Thyroid gland (tissue), 4 donors: ENCODE measurements at regions not wholly inside any gene's neighbourhood (a gene's known extent, or its start where the extent isn't known, plus 50 kb on each side); places are given as distances from the start of the nearest gene placed in this dataset.

Source experiments
- DNase-seq, 2 donors: peaks; one replicate each; pipeline ENCODE4 v3.0.0-alpha.2; 2019
- H3K27ac ChIP-seq, 3 donors: fragments of 200-600 bp; sonication (generic); 1 replicate in 2 of 3; 2 replicates in 1 of 3; pipeline ENCODE4 v1.5.1; 2016 to 2019; ENCODE audit warnings: mild to moderate bottlenecking in 1 of 3, moderate library complexity in 1 of 3
- H3K27me3 ChIP-seq: fragments of 200-600 bp; sonication (generic); one replicate; pipeline ENCODE4 v1.5.1; 2019
- H3K36me3 ChIP-seq, 2 donors: fragments of 200-600 bp; sonication (generic); one replicate each; pipeline ENCODE4 v1.5.1; 2016 to 2019
- H3K4me1 ChIP-seq, 2 donors: fragments of 200-600 bp; sonication (generic); one replicate each; pipeline ENCODE4 v1.5.1; 2017 to 2019
- H3K4me3 ChIP-seq, 3 donors: fragments of 200-600 bp; sonication (generic); replicated peaks in 1 of 3; 1 replicate in 2 of 3; 2 replicates in 1 of 3; pipeline ENCODE4 v1.5.1; 2016; ENCODE audit warnings: mild to moderate bottlenecking in 1 of 3
- H3K9me3 ChIP-seq: fragments of 200-600 bp; sonication (generic); one replicate; pipeline ENCODE4 v1.5.1; 2017
- POLR2A ChIP-seq, 2 donors: fragments of 450-650 bp; IDR thresholded peaks; one replicate each; pipeline ENCODE4 v1.6.1; 2017; ENCODE audit warnings: antibody characterized with exemption in 2 of 2, mild to moderate bottlenecking in 2 of 2, moderate library complexity in 1 of 2
- WGBS, 2 donors: methylation state at CpG; one replicate each; pipeline ENCODE4 v1.1.5; 2017; 5-methylcytosine and 5-hydroxymethylcytosine counted together
- intact Hi-C: fragments of 100-400 bp; cut with DNase I; formaldehyde crosslinking; loops from one replicate; pipeline ENCODE4 v1.15.1; 2023
- TF ChIP-seq, protein P1 (sequence below), 6 experiments: fragments of 200-600 bp in 3 of 6; fragments of 450-650 bp in 3 of 6; sonication (generic) in 3 of 6; IDR thresholded peaks; one replicate each; pipeline ENCODE4 v1.5.1; 2016 to 2019; ENCODE audit warnings: antibody characterized with exemption in 6 of 6, mild to moderate bottlenecking in 2 of 6, inconsistent platforms in 1 of 6, moderate library complexity in 1 of 6

DNA sequence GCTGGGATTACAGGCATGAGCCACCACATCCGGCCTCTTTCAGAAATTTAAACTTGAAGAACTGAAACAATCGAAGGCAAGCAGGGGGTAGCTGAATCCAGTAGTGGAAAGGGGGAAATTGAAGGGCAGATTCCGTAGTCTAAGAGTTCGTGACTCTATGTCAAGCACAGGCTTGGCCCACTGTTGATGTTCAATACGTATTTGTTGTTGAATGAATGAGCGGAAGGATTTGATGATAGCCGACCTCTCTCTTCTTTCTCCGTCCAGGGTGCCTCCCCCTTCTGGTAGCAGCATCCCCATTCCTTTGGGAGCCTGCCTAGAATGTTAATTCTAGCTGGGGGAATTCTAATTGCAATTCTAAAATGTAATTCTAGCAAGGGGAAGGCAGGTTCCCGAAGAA lies 59.8 kb upstream of the MED13L start:
- Histone ChIP-seq H3K27me3 (no peaks in the 10 kb centered on the region), H3K4me3 (no peak overlapping the region), H3K36me3 (no peaks in the 10 kb centered on the region), H3K4me1 (peaks cover 4 to 11% of the 10 kb centered on the region in 2 donors), H3K9me3 (no peaks in the 10 kb centered on the region), H3K27ac (no peak overlapping the region)
- intact Hi-C loops, result no loop called here
- no peak for DNase-seq
- WGBS, 2 donors, result 88 to 92% methylated on average over 9 of the region's 9 CpGs
- TF ChIP-seq POLR2A (IDR thresholded peaks at IDR 0.05), result no peak
- TF ChIP-seq, protein P1, sequence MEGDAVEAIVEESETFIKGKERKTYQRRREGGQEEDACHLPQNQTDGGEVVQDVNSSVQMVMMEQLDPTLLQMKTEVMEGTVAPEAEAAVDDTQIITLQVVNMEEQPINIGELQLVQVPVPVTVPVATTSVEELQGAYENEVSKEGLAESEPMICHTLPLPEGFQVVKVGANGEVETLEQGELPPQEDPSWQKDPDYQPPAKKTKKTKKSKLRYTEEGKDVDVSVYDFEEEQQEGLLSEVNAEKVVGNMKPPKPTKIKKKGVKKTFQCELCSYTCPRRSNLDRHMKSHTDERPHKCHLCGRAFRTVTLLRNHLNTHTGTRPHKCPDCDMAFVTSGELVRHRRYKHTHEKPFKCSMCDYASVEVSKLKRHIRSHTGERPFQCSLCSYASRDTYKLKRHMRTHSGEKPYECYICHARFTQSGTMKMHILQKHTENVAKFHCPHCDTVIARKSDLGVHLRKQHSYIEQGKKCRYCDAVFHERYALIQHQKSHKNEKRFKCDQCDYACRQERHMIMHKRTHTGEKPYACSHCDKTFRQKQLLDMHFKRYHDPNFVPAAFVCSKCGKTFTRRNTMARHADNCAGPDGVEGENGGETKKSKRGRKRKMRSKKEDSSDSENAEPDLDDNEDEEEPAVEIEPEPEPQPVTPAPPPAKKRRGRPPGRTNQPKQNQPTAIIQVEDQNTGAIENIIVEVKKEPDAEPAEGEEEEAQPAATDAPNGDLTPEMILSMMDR (IDR thresholded peaks at IDR 0.05), result no peak

DNA sequence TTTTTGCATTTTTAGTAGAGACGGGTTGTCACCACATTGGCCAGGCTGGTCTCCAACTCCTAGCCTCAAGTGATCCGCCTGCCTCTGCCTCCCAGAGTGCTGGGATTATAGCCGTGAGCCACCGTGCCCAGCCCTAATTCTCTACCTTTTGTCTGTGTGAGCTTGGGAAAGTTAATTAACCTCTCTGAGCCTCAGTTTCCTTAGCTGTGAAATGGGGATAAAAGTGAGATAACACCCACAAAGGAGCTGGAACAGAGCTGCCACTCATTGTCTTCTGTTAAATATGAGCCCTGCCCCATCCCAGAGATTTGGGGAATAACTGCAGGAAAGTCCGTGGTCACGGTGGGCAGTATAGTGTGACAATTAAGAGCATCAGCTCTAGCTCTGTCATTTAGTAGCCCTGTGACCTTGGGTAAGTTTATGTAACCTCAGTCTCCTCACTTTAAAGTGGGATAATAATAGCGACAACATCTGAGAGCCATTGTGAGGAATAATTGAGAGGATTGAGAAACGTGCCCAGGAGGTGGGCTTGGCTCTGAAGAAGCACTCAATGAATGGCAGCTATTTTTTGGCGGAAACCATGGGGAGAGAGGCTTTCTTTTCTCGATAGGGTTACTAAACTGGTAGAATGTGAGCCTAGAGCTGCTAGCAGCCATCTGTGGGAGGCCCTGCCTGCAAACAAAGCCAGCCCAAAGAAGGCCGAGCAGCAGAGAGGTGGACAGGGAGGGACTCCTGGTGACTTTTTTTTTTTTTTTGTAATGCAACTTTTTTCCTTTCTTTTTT lies 60.8 kb upstream of the MED13L start:
- H3K4me1 ChIP-seq, result peaks cover 4 to 11% of the 10 kb centered on the region in 2 donors
- WGBS, 2 donors, result 81 to 82% methylated on average over 11 of the region's 11 CpGs
- H3K9me3 ChIP-seq, result no peaks in the 10 kb centered on the region
- TF ChIP-seq POLR2A (IDR thresholded peaks at IDR 0.05), result no peak
- TF ChIP-seq, protein P1 (IDR thresholded peaks at IDR 0.05), result no peak
- H3K27ac ChIP-seq, result no peak overlapping the region
- DNase-seq, result no peak
- no peak overlapping the region for H3K4me3 ChIP-seq
- no peaks in the 10 kb centered on the region for H3K27me3 ChIP-seq
- H3K36me3 ChIP-seq, result no peaks in the 10 kb centered on the region
- intact Hi-C loops, result no loop called here

DNA sequence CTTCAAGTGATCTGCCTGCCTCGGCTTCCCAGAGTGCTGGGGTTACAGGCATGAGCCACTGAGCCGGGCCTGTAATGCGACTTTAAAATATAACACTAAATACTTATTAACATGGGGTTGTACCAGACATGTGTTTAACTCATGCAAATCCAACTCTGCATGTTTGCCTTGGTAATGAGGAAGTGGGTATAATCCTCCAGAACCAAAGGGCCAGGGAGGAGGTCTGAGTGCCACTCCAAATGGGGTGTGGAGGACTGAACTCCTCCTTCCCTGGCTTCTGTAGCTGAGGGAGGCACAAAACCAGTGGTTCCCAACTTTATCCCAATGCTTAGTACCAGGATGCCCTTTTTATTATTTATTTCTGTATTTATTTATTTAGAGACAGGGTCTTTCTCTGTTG lies 61.6 kb upstream of the MED13L start:
- intact Hi-C loops, result no loop called here

DNA sequence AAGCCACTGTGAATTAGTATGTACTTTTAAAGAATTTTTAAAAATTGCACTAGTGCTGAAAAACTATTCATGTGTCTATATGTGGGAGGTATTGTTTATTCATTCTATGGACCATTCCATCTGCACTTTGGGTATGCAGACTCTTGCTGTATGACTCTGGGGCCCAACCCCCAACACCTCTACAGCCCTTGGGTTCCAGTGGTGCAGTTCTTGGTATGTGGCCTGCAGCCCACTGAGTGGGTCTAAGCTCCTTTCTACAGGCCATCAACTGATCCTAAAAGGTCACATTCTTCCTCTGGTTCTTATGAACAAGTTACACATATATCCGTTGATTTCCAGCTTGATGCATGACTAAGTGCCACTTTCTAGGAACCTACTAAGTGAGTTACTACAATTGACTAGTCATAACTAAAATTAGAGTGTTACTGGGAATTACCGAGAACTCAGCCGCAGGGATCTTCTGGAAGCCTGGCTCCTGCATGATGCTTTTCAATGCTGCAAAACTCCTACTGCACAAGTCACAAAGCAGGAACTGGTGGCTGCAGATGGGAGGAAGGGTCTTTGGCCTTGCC lies 62.4 kb upstream of the MED13L start:
- 29 to 50% methylated on average over 3 of the region's 3 CpGs for WGBS, 2 donors

More for the DNA sequence above, 61.6 kb upstream of the MED13L start:
- no peak overlapping the region for H3K27ac ChIP-seq
- TF ChIP-seq, protein P1 (IDR thresholded peaks at IDR 0.05), result no peak
- TF ChIP-seq POLR2A (IDR thresholded peaks at IDR 0.05), result no peak
- H3K4me1 ChIP-seq, result peaks cover 4 to 11% of the 10 kb centered on the region in 2 donors
- H3K27me3 ChIP-seq, result no peaks in the 10 kb centered on the region
- H3K4me3 ChIP-seq, result no peak overlapping the region
- H3K36me3 ChIP-seq, result no peaks in the 10 kb centered on the region
- H3K9me3 ChIP-seq, result no peaks in the 10 kb centered on the region
- no peak for DNase-seq
- WGBS, 2 donors, result 96 to 100% methylated on average over 3 of the region's 3 CpGs

More for the DNA sequence above, 62.4 kb upstream of the MED13L start:
- no peak overlapping the region for H3K4me3 ChIP-seq
- DNase-seq, result no peak
- peaks cover 4 to 11% of the 10 kb centered on the region in 2 donors for H3K4me1 ChIP-seq
- H3K9me3 ChIP-seq, result no peaks in the 10 kb centered on the region
- H3K27me3 ChIP-seq, result no peaks in the 10 kb centered on the region
- H3K36me3 ChIP-seq, result no peaks in the 10 kb centered on the region
- TF ChIP-seq, protein P1 (IDR thresholded peaks at IDR 0.05), result no peak
- TF ChIP-seq POLR2A (IDR thresholded peaks at IDR 0.05), result no peak
- intact Hi-C loops, result no loop called here
- no peak overlapping the region for H3K27ac ChIP-seq
